ENCODE measurements at regions not wholly inside any gene's neighbourhood (a gene's known extent, or its start where the extent isn't known, plus 50 kb on each side); places are given as distances from the start of the nearest gene placed in this dataset.

DNA sequence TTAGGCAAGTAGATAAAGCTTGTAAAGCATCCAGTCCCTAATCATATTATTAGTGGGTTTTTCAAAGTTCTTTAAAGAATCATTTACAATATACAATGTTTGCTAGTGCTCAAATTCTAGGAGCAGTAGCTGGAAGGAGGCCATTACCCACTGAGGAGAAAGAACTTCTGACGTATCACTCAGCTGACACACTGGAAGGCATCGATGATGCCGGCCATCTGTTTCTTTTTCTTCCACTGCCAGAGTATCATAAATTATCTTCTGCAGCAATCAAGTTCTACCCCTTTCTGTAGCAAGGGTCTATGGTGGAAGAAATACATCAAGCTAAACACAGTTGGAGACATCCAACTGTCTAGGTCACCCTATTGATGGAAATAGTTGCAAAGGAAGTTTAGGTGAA is 243.2 kb upstream of the LRRN1 start:
- no peaks in the 10 kb centered on the region for H3K36me3 ChIP-seq
- no peak overlapping the region for H3K27ac ChIP-seq
- TF ChIP-seq EP300 (IDR thresholded peaks at IDR 0.05) (no peak), POLR2AphosphoS5 (IDR thresholded peaks at IDR 0.05) (no peak), POLR2A (IDR thresholded peaks at IDR 0.05) (no peak)
- TF ChIP-seq, protein P1, sequence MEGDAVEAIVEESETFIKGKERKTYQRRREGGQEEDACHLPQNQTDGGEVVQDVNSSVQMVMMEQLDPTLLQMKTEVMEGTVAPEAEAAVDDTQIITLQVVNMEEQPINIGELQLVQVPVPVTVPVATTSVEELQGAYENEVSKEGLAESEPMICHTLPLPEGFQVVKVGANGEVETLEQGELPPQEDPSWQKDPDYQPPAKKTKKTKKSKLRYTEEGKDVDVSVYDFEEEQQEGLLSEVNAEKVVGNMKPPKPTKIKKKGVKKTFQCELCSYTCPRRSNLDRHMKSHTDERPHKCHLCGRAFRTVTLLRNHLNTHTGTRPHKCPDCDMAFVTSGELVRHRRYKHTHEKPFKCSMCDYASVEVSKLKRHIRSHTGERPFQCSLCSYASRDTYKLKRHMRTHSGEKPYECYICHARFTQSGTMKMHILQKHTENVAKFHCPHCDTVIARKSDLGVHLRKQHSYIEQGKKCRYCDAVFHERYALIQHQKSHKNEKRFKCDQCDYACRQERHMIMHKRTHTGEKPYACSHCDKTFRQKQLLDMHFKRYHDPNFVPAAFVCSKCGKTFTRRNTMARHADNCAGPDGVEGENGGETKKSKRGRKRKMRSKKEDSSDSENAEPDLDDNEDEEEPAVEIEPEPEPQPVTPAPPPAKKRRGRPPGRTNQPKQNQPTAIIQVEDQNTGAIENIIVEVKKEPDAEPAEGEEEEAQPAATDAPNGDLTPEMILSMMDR (IDR thresholded peaks at IDR 0.05), result no peak
- 83 to 85% methylated on average over 3 of the region's 3 CpGs for WGBS, 2 donors
- intact Hi-C loops (cut with DNase I), result no loop called here
- H3K4me3 ChIP-seq, result no peak overlapping the region
- peaks cover 0 to 3% (median 0%) of the 10 kb centered on the region in 4 donors for H3K9me3 ChIP-seq
- H3K4me1 ChIP-seq, result no peaks in the 10 kb centered on the region
- DNase-seq, result no peak
- no peaks in the 10 kb centered on the region for H3K27me3 ChIP-seq

DNA sequence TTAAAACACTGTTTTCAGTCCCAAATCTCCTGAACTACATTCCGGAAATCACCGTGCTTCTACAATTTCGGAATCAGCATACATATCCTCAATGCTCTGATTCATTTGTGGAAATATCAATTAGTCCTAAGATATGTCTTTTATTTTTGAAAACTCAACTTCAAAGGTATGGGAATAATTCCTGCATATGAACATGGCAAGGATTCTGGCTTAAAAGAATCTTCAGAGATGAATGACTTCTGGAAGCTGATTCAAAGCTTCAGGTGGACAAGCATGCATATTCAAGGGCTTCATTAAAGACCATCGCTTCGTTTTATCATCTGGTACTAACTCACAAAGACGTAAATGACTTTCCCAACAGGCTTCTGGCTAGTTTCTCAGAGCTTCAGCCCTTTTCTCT is 246.0 kb upstream of the LRRN1 start:
- no peak for TF ChIP-seq POLR2A (IDR thresholded peaks at IDR 0.05)
- TF ChIP-seq EP300 (IDR thresholded peaks at IDR 0.05), result no peak
- no peak for TF ChIP-seq POLR2AphosphoS5 (IDR thresholded peaks at IDR 0.05)
- TF ChIP-seq, protein P1 (IDR thresholded peaks at IDR 0.05), result no peak
- 94% methylated on average over 6 of the region's 6 CpGs for WGBS, 2 donors
- H3K36me3 ChIP-seq, result no peaks in the 10 kb centered on the region
- no peaks in the 10 kb centered on the region for H3K27me3 ChIP-seq
- intact Hi-C loops (cut with DNase I), result no loop called here
- H3K9me3 ChIP-seq, result peaks cover 0 to 4% (median 1%) of the 10 kb centered on the region in 4 donors
- no peak overlapping the region for H3K27ac ChIP-seq
- H3K4me1 ChIP-seq, result no peaks in the 10 kb centered on the region
- H3K4me3 ChIP-seq, result no peak overlapping the region
- DNase-seq, result no peak

DNA sequence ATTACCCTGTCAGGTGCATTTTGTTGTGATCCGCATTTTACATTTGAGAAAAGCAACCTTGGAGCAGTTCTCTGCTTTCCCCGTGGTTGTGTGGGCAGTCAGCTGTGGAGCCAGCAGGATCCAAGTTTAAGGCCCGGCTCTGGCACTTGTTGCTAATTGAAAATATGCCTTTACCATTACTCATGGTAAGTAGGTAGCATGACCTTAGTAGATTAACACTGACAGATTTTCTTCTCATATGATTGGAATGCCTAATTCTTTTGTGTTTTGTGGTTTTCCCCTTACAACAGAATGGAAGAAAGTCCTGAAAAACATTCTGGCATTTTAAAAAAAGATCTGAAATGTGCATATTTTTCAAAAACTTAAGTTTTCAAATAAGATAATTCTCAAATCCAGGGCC is 246.5 kb upstream of the LRRN1 start:
- intact Hi-C loops (cut with DNase I), result no loop called here
- TF ChIP-seq POLR2AphosphoS5 (IDR thresholded peaks at IDR 0.05) (no peak), POLR2A (IDR thresholded peaks at IDR 0.05) (no peak), EP300 (IDR thresholded peaks at IDR 0.05) (no peak)
- TF ChIP-seq, protein P1 (IDR thresholded peaks at IDR 0.05), result no peak

DNA sequence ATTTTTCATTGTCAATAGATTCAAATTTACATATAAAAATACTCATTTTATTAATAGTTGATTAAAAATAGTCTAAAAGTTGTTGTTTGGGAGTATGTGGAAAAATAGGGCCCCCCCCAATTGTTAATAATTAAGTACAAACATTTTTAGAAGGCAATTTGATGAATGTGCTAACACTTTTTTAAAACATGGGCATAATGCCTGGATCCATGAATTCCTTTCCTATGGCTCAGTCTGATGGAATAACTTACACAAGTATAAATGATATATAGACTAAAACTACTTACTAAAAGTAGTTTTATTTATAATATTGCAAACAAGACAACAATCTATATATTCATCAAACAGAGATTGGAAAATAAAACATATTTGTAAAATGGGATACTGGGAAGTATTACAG is 247.2 kb upstream of the LRRN1 start:
- H3K9me3 ChIP-seq, result peaks cover 0 to 8% (median 0%) of the 10 kb centered on the region in 4 donors
- intact Hi-C loops (cut with DNase I), result no loop called here
- no peak overlapping the region for H3K4me3 ChIP-seq
- H3K27ac ChIP-seq, result no peak overlapping the region
- H3K27me3 ChIP-seq, result no peaks in the 10 kb centered on the region
- no peaks in the 10 kb centered on the region for H3K4me1 ChIP-seq
- no peak for DNase-seq
- TF ChIP-seq POLR2AphosphoS5 (IDR thresholded peaks at IDR 0.05) (no peak), EP300 (IDR thresholded peaks at IDR 0.05) (no peak), POLR2A (IDR thresholded peaks at IDR 0.05) (no peak)
- TF ChIP-seq, protein P1 (IDR thresholded peaks at IDR 0.05), result no peak
- no peaks in the 10 kb centered on the region for H3K36me3 ChIP-seq

More for the DNA sequence above, 246.5 kb upstream of the LRRN1 start:
- H3K4me1 ChIP-seq, result no peaks in the 10 kb centered on the region
- no peaks in the 10 kb centered on the region for H3K36me3 ChIP-seq
- no peak overlapping the region for H3K27ac ChIP-seq
- peaks cover 0 to 8% (median 0%) of the 10 kb centered on the region in 4 donors for H3K9me3 ChIP-seq
- H3K4me3 ChIP-seq, result no peak overlapping the region
- DNase-seq, result no peak
- WGBS, 2 donors, result 83 to 89% methylated on average over 3 of the region's 3 CpGs
- no peaks in the 10 kb centered on the region for H3K27me3 ChIP-seq

DNA sequence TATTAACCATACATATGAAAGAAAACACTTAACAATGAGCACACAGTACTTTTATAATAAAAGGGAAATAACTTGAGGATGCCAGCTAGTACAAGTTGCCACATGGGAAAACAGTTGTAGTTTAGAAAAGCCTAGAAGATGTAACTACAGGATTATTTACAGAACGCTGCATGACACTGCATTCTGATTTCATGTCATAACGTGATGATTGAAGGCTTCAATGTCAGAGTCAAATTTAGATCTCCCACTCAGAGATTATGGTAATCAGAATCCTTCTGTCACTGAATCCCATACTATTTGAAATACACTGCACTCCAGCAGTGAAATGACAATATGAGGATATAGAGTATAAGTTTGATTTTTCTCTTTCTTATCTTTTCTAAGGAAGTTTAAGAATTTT is 253.9 kb upstream of the LRRN1 start:
- H3K4me1 ChIP-seq, result no peaks in the 10 kb centered on the region
- H3K4me3 ChIP-seq, result no peak overlapping the region
- no peak for TF ChIP-seq POLR2AphosphoS5 (IDR thresholded peaks at IDR 0.05)
- TF ChIP-seq, protein P1 (IDR thresholded peaks at IDR 0.05), result no peak
- no peak for TF ChIP-seq EP300 (IDR thresholded peaks at IDR 0.05)
- TF ChIP-seq POLR2A (IDR thresholded peaks at IDR 0.05), result no peak
- no peak for DNase-seq
- no peak overlapping the region for H3K27ac ChIP-seq
- intact Hi-C loops (cut with DNase I), result no loop called here
- peaks cover 0 to 8% (median 0%) of the 10 kb centered on the region in 4 donors for H3K9me3 ChIP-seq
- no peaks in the 10 kb centered on the region for H3K27me3 ChIP-seq
- no peaks in the 10 kb centered on the region for H3K36me3 ChIP-seq
- 82 to 83% methylated on average over 2 of the region's 2 CpGs for WGBS, 2 donors
